K562 (cell line): ENCODE measurements at regions not wholly inside any gene's neighbourhood (a gene's known extent, or its start where the extent isn't known, plus 50 kb on each side); places are given as distances from the start of the nearest gene placed in this dataset.

Experiments
- NCOA1 ChIP-seq: fragments of 450-650 bp; IDR thresholded peaks from 2 replicates; pipeline ENCODE4 v1.6.1; 2016; ENCODE audit warnings: low read depth
- POLR2B ChIP-seq: fragments of 450-650 bp; IDR thresholded peaks from 2 replicates; pipeline ENCODE4 v1.6.1; 2018; ENCODE audit warnings: low read depth; ENCODE audit not compliant: partially characterized antibody
- RBM22 ChIP-seq: fragments of 200-400 bp; formaldehyde crosslinking; IDR thresholded peaks from 2 replicates; pipeline ENCODE4 v1.6.1; 2018; ENCODE audit warnings: low read length, low read depth; ENCODE audit not compliant: poor library complexity, severe bottlenecking
- SMARCA5 ChIP-seq: fragments of 450-650 bp; IDR thresholded peaks from 2 replicates; pipeline ENCODE4 v1.6.1; 2016
- ZNF583 ChIP-seq: fragments of 250-450 bp; sonication (Bioruptor Pico); IDR thresholded peaks from 2 replicates; pipeline ENCODE4 v1.4.0; 2020
- TF ChIP-seq, protein P1 (sequence below): fragments of 200-800 bp; sonication (Bioruptor generic); IDR thresholded peaks from 2 replicates; pipeline ENCODE4 v1.6.1; 2016; ENCODE audit warnings: missing genetic modification characterization, missing compliant biosample characterization
- TF ChIP-seq, protein P2 (sequence below): sonication (generic); formaldehyde crosslinking; IDR thresholded peaks from 2 replicates; pipeline ENCODE4 v1.8.1; 2023; ENCODE audit warnings: mild to moderate bottlenecking, missing genetic modification reagents, moderate library complexity
- TF ChIP-seq, protein P3 (sequence below), 2 experiments: fragments of 450-650 bp; IDR thresholded peaks; 2 replicates each; pipeline ENCODE4 v1.6.1; 2016; ENCODE audit warnings: mild to moderate bottlenecking in 2 of 2, borderline replicate concordance in 1 of 2, low read depth in 1 of 2, moderate library complexity in 1 of 2

DNA sequence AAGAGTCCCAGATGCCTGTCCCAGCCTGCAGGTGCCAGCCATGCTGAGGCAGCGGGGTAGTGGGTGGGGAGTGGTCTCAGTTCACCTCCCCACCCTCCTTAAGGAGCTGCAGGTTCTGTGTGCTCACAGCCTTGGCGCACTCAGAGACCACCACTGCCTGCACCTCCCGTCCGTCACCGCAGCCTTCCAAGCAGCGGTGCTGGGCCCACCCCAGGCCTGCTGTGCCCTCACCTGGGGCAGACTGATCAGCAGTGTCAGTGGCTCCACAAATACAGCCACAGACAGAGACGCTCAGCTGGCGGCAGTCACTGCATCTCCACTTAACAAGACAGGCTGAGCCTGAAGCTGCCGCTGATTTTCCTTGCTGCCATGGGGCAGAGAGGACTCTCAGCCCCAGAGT is 120.2 kb downstream of the RFLNA start (continued):
- TF ChIP-seq, protein P1, sequence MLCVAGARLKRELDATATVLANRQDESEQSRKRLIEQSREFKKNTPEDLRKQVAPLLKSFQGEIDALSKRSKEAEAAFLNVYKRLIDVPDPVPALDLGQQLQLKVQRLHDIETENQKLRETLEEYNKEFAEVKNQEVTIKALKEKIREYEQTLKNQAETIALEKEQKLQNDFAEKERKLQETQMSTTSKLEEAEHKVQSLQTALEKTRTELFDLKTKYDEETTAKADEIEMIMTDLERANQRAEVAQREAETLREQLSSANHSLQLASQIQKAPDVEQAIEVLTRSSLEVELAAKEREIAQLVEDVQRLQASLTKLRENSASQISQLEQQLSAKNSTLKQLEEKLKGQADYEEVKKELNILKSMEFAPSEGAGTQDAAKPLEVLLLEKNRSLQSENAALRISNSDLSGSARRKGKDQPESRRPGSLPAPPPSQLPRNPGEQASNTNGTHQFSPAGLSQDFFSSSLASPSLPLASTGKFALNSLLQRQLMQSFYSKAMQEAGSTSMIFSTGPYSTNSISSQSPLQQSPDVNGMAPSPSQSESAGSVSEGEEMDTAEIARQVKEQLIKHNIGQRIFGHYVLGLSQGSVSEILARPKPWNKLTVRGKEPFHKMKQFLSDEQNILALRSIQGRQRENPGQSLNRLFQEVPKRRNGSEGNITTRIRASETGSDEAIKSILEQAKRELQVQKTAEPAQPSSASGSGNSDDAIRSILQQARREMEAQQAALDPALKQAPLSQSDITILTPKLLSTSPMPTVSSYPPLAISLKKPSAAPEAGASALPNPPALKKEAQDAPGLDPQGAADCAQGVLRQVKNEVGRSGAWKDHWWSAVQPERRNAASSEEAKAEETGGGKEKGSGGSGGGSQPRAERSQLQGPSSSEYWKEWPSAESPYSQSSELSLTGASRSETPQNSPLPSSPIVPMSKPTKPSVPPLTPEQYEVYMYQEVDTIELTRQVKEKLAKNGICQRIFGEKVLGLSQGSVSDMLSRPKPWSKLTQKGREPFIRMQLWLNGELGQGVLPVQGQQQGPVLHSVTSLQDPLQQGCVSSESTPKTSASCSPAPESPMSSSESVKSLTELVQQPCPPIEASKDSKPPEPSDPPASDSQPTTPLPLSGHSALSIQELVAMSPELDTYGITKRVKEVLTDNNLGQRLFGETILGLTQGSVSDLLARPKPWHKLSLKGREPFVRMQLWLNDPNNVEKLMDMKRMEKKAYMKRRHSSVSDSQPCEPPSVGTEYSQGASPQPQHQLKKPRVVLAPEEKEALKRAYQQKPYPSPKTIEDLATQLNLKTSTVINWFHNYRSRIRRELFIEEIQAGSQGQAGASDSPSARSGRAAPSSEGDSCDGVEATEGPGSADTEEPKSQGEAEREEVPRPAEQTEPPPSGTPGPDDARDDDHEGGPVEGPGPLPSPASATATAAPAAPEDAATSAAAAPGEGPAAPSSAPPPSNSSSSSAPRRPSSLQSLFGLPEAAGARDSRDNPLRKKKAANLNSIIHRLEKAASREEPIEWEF (CRISPR knock-in tag) = no peak
- TF ChIP-seq SMARCA5 (no peak), POLR2B (no peak), NCOA1 (no peak), RBM22 (no peak), ZNF583 (CRISPR knock-in tag) (no peak)
- TF ChIP-seq, protein P2, sequence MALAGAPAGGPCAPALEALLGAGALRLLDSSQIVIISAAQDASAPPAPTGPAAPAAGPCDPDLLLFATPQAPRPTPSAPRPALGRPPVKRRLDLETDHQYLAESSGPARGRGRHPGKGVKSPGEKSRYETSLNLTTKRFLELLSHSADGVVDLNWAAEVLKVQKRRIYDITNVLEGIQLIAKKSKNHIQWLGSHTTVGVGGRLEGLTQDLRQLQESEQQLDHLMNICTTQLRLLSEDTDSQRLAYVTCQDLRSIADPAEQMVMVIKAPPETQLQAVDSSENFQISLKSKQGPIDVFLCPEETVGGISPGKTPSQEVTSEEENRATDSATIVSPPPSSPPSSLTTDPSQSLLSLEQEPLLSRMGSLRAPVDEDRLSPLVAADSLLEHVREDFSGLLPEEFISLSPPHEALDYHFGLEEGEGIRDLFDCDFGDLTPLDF (CRISPR knock-in tag) = no peak
- TF ChIP-seq, protein P3, sequence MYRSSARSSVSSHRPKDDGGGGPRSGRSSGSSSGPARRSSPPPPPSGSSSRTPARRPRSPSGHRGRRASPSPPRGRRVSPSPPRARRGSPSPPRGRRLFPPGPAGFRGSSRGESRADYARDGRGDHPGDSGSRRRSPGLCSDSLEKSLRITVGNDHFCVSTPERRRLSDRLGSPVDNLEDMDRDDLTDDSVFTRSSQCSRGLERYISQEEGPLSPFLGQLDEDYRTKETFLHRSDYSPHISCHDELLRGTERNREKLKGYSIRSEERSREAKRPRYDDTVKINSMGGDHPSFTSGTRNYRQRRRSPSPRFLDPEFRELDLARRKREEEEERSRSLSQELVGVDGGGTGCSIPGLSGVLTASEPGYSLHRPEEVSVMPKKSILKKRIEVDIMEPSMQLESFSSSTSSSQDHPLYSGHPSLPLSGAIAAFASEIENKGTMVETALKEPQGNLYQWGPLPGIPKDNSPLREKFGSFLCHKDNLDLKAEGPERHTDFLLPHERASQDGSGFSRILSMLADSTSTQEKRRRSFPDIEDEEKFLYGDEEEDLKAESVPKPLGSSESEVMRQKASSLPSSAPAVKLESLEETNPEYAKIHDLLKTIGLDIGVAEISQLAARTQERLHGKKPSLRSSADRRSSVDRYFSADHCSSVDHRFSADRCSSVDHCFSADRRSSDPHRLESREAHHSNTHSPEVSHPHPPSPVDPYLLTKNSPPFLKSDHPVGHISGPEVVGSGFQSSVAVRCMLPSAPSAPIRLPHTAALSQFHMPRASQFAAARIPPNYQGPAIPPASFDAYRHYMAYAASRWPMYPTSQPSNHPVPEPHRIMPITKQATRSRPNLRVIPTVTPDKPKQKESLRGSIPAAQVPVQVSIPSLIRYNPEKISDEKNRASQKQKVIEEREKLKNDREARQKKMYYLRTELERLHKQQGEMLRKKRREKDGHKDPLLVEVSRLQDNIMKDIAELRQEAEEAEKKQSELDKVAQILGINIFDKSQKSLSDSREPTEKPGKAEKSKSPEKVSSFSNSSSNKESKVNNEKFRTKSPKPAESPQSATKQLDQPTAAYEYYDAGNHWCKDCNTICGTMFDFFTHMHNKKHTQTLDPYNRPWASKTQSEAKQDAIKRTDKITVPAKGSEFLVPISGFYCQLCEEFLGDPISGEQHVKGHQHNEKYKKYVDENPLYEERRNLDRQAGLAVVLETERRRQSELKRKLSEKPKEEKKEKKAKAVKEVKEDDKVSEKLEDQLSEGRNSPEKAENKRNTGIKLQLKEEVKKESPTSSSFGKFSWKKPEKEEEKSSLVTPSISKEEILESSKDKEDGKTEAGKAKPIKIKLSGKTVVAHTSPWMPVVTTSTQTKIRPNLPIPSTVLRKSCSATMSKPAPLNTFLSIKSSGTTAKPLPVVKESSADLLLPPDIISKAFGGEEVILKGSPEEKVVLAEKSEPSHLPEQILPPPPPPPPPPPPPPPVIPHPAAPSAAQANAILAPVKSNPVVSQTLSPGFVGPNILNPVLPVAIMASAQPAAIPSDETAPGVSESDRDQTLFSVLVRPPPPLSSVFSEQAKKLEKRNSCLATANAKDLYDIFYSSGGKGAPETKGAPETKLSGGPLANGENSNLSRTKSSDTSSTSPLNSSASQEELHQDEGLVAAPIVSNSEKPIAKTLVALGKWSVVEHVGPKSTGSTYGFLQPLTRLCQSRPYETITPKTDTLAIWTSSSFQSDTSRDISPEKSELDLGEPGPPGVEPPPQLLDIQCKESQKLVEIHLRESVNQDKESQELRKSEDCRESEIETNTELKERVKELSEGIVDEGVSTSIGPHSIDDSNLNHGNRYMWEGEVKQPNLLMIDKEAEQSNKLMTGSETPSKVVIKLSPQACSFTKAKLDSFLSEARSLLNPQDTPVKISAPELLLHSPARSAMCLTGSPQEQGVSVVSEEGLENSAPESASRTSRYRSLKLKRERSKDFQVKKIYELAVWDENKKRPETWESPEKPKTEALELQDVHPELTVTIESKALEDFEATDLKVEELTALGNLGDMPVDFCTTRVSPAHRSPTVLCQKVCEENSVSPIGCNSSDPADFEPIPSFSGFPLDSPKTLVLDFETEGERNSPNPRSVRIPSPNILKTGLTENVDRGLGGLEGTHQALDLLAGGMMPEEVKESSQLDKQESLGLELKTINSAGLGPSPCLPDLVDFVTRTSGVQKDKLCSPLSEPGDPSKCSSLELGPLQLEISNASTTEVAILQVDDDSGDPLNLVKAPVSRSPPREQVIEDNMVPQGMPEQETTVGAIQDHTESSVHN (IDR thresholded peaks at IDR 0.05; ENCODE audit: borderline replicate concordance in 1 of 2, low read depth in 1 of 2) = no peak
